DOHH2 (cell line): ENCODE measurements at regions not wholly inside any gene's neighbourhood (a gene's known extent, or its start where the extent isn't known, plus 50 kb on each side); places are given as distances from the start of the nearest gene placed in this dataset.

Experiments
- CTCF ChIP-seq: fragments of 200-600 bp; sonication (generic); IDR thresholded peaks from one replicate; pipeline ENCODE4 v1.5.1; 2014; ENCODE audit warnings: antibody characterized with exemption, mild to moderate bottlenecking, low read depth, low read length; ENCODE audit not compliant: poor library complexity, severe bottlenecking
- EZH2phosphoT487 ChIP-seq: fragments of 200-600 bp; sonication (generic); IDR thresholded peaks from 2 replicates; pipeline ENCODE4 v1.6.1; 2017; ENCODE audit warnings: borderline replicate concordance, mild to moderate bottlenecking, antibody characterized with exemption, low read length, moderate library complexity, mixed read lengths

DNA sequence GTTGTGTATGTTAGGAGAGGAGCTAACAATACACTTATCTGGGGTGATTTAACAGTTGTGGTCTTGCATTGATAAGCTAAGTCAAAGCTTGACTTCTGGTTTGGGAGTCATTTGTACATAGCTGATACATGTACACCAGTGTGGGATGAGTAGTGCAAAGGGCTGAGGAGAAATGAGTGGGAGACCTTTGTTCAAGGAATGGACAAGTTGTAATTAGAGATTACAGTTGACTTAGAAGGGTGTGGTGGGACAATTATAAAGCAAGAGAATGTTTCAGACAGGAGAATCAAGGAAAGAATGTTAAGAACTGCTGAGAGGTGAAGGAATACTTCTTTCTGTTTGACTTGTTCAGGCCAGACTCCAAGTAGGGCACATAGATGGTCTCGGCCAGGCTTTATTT, 209.7 kb upstream of the STEAP4 start:
- no peak for TF ChIP-seq CTCF
- no peak for TF ChIP-seq EZH2phosphoT487
